Spleen (tissue), 11 donors: ENCODE measurements at regions not wholly inside any gene's neighbourhood (a gene's known extent, or its start where the extent isn't known, plus 50 kb on each side); places are given as distances from the start of the nearest gene placed in this dataset.

Experiments used
- DNase-seq: peaks from one replicate; pipeline ENCODE4 v3.0.0-alpha.2; 2020
- H3K27ac ChIP-seq, 8 donors: fragments of 200-600 bp; sonication (generic) in 7 of 8; 1 replicate in 4 of 8; 2 replicates in 4 of 8; pipeline versions ENCODE4 v1.5.0 to v1.8.0; 2016 to 2021; ENCODE audit warnings: inconsistent platforms in 4 of 8, mild to moderate bottlenecking in 4 of 8, moderate library complexity in 1 of 8
- H3K27me3 ChIP-seq, 7 donors: fragments of 200-600 bp; sonication (generic) in 6 of 7; replicated peaks in 1 of 7; 1 replicate in 4 of 7; 2 replicates in 3 of 7; pipeline versions ENCODE4 v1.5.0 to v1.8.0; 2016 to 2021; ENCODE audit warnings: inconsistent platforms in 3 of 7, mild to moderate bottlenecking in 1 of 7
- H3K36me3 ChIP-seq, 6 donors: fragments of 200-600 bp; sonication (generic) in 5 of 6; 1 replicate in 4 of 6; 2 replicates in 2 of 6; pipeline versions ENCODE4 v1.5.0 to v1.8.0; 2016 to 2021; ENCODE audit warnings: inconsistent platforms in 2 of 6
- H3K4me1 ChIP-seq, 6 donors: fragments of 200-600 bp; sonication (generic) in 5 of 6; 1 replicate in 3 of 6; 2 replicates in 3 of 6; pipeline versions ENCODE4 v1.5.0 to v1.8.0; 2016 to 2021; ENCODE audit warnings: inconsistent platforms in 3 of 6
- H3K4me3 ChIP-seq, 8 donors: fragments of 200-600 bp; sonication (generic) in 7 of 8; 1 replicate in 4 of 8; 2 replicates in 4 of 8; pipeline versions ENCODE4 v1.5.0 to v1.8.0; 2016 to 2021; ENCODE audit warnings: inconsistent platforms in 4 of 8, mild to moderate bottlenecking in 4 of 8, moderate library complexity in 2 of 8
- H3K9me3 ChIP-seq, 8 donors: fragments of 200-600 bp; sonication (generic) in 7 of 8; 1 replicate in 4 of 8; 2 replicates in 4 of 8; pipeline versions ENCODE4 v1.5.0 to v1.8.0; 2016 to 2021; ENCODE audit warnings: inconsistent platforms in 4 of 8
- CTCF ChIP-seq, 11 experiments: fragments of 200-600 bp in 7 of 11; fragments of 450-650 bp in 4 of 11; sonication (generic) in 4 of 11; IDR thresholded peaks in 8 of 11; conservative IDR thresholded peaks in 3 of 11; 1 replicate in 7 of 11; 2 replicates in 4 of 11; pipeline versions ENCODE4 v1.4.0 to v1.8.0; 2016 to 2021; ENCODE audit warnings: antibody characterized with exemption in 11 of 11, inconsistent platforms in 4 of 11, mild to moderate bottlenecking in 1 of 11
- POLR2A ChIP-seq, 3 donors: fragments of 450-650 bp; IDR thresholded peaks; one replicate each; pipeline ENCODE4 v1.5.1; 2017; ENCODE audit warnings: antibody characterized with exemption in 3 of 3, mild to moderate bottlenecking in 1 of 3
- POLR2AphosphoS5 ChIP-seq, 3 donors: sonication (generic); formaldehyde crosslinking; IDR thresholded peaks; one replicate each; pipeline ENCODE4 v1.5.1; 2017; ENCODE audit warnings: antibody characterized with exemption in 3 of 3
- WGBS, 5 donors: extraction: QIAGEN DNeasy Blood & Tissue Kit in 3 of 5; methylation state at CpG; one replicate each; pipeline versions ENCODE4 v1.1.5 to v1.1.7; 2013 to 2018; 5-methylcytosine and 5-hydroxymethylcytosine counted together
- intact Hi-C: fragments of 100-400 bp; cut with DNase I; formaldehyde crosslinking; loops from one replicate; pipeline ENCODE4 v1.15.0; 2023; ENCODE audit warnings: low total_unique reads
- donor health status: healthy with polysubstance abuse.
- donor health status: DM: no; HTN: no; CAD: no; lungs with moderate emphysema.
- donor health status: DM: no; HTN: no; CAD: no.
- donor health status: Bipolar disorder and iron deficiency.
- donor health status: healthy.
- donor health status: DM: no; HTN: no; CAD: no.
- donor health status: DM: yes; HTN: yes; CAD: no.

GRCh38 chr15:36109943-36110658 lies 469.3 kb upstream of the CDIN1 start:
- Histone ChIP-seq H3K4me3 (no peak overlapping the region), H3K9me3 (no peaks in the 10 kb centered on the region), H3K4me1 (no peaks in the 10 kb centered on the region), H3K36me3 (no peaks in the 10 kb centered on the region), H3K27ac (no peak overlapping the region), H3K27me3 (no peaks in the 10 kb centered on the region)
- no peak for DNase-seq
- no peak for TF ChIP-seq POLR2A (IDR thresholded peaks at IDR 0.05)
- no peak for TF ChIP-seq POLR2AphosphoS5 (IDR thresholded peaks at IDR 0.05)
- TF ChIP-seq CTCF (IDR thresholded peaks at IDR 0.05 in 8 of 11, conservative IDR thresholded peaks at IDR 0.05 in 3 of 11), result no peak
- WGBS, 5 donors, result 54 to 74% (median 63%) methylated on average over 2 of the region's 2 CpGs
- intact Hi-C loops, result no loop called here

- DNase-seq, result no peak
- no peaks in the 10 kb centered on the region for H3K4me1 ChIP-seq
- no peak overlapping the region for H3K27ac ChIP-seq
- intact Hi-C loops, result no loop called here
- no peaks in the 10 kb centered on the region for H3K27me3 ChIP-seq
- no peak for TF ChIP-seq POLR2A (IDR thresholded peaks at IDR 0.05)
- no peak for TF ChIP-seq POLR2AphosphoS5 (IDR thresholded peaks at IDR 0.05)
- no peak for TF ChIP-seq CTCF (IDR thresholded peaks at IDR 0.05 in 8 of 11, conservative IDR thresholded peaks at IDR 0.05 in 3 of 11)
- WGBS, 5 donors, result 54 to 77% (median 66%) methylated on average over 1 of the region's 1 CpG
- no peak overlapping the region for H3K4me3 ChIP-seq
- no peaks in the 10 kb centered on the region for H3K9me3 ChIP-seq
- H3K36me3 ChIP-seq, result no peaks in the 10 kb centered on the region
Observed at GRCh38 chr15:36110659-36110993, 468.8 kb upstream of the CDIN1 start.

GRCh38 chr15:36117296-36117787 lies 462.1 kb upstream of the CDIN1 start:
- DNase-seq, result no peak
- Histone ChIP-seq H3K4me1 (no peaks in the 10 kb centered on the region), H3K27ac (no peak overlapping the region), H3K9me3 (peaks cover 0 to 10% (median 0%) of the 10 kb centered on the region in 8 donors), H3K36me3 (no peaks in the 10 kb centered on the region), H3K27me3 (no peaks in the 10 kb centered on the region), H3K4me3 (no peak overlapping the region)
- intact Hi-C loops, result no loop called here
- TF ChIP-seq POLR2AphosphoS5 (IDR thresholded peaks at IDR 0.05), result no peak
- TF ChIP-seq POLR2A (IDR thresholded peaks at IDR 0.05), result no peak
- TF ChIP-seq CTCF (IDR thresholded peaks at IDR 0.05 in 8 of 11, conservative IDR thresholded peaks at IDR 0.05 in 3 of 11), result no peak
- WGBS, 5 donors, result 81 to 92% (median 85%) methylated on average over 6 of the region's 6 CpGs

GRCh38 chr15:36126194-36126593 lies 453.2 kb upstream of the CDIN1 start:
- no peak for TF ChIP-seq CTCF (IDR thresholded peaks at IDR 0.05 in 8 of 11, conservative IDR thresholded peaks at IDR 0.05 in 3 of 11)
- TF ChIP-seq POLR2AphosphoS5 (IDR thresholded peaks at IDR 0.05), result no peak
- TF ChIP-seq POLR2A (IDR thresholded peaks at IDR 0.05), result no peak
- no peak overlapping the region for H3K27ac ChIP-seq
- WGBS, 5 donors, result 55 to 74% (median 69%) methylated on average over 2 of the region's 2 CpGs
- peaks cover 0 to under 1% (median 0%) of the 10 kb centered on the region in 8 donors for H3K9me3 ChIP-seq
- intact Hi-C loops, result no loop called here
- H3K36me3 ChIP-seq, result no peaks in the 10 kb centered on the region
- no peak for DNase-seq
- H3K27me3 ChIP-seq, result no peaks in the 10 kb centered on the region
- no peaks in the 10 kb centered on the region for H3K4me1 ChIP-seq
- H3K4me3 ChIP-seq, result no peak overlapping the region
